KOPT-K1 (cell line): ENCODE measurements at regions not wholly inside any gene's neighbourhood (a gene's known extent, or its start where the extent isn't known, plus 50 kb on each side); places are given as distances from the start of the nearest gene placed in this dataset.
"Not testable (repeated sequence)": the region's sequence is repeated elsewhere in the genome, so short reads cannot be mapped to it uniquely, and the experiment has no call there.

ENCODE experiments used
- H3K27ac ChIP-seq: fragments of 200-600 bp; sonication (generic); 2 replicates; pipeline ENCODE4 v1.5.1; 2016; ENCODE audit warnings: antibody characterized with exemption, mild to moderate bottlenecking, low read depth, low read length; ENCODE audit not compliant: poor library complexity, severe bottlenecking
- H3K36me3 ChIP-seq: fragments of 200-600 bp; sonication (generic); 2 replicates; pipeline ENCODE4 v1.5.1; 2017; ENCODE audit warnings: antibody characterized with exemption, mild to moderate bottlenecking, low read length, moderate library complexity; ENCODE audit not compliant: insufficient read depth
- H3K9me3 ChIP-seq: fragments of 200-600 bp; sonication (generic); 2 replicates; pipeline ENCODE4 v1.5.1; 2017; ENCODE audit warnings: antibody characterized with exemption, low read length, mild to moderate bottlenecking; ENCODE audit not compliant: insufficient read depth, poor library complexity, severe bottlenecking

DNA sequence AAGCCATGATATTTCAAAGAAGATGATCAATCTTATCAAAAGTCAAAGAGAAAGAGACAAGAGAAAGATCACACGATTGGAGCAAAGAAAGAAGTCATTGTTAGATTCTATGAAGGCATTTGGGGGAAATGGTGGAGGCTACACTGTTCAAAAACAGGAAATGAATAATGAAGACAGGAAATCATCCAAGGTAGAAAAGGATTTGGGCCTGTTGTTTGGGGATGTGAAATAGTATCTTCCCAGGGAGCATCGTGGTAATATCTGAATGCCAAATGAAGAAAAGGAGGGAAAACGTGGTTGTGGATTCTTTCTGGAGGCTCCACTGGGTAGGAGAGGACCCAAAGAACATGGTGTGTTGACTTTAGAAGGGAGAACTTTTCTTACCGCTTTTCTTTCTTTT is 482.4 kb downstream of the NLGN4X start:
- Histone ChIP-seq H3K9me3 (no peaks in the 10 kb centered on the region), H3K27ac (no peak overlapping the region), H3K36me3 (no peaks in the 10 kb centered on the region)

DNA sequence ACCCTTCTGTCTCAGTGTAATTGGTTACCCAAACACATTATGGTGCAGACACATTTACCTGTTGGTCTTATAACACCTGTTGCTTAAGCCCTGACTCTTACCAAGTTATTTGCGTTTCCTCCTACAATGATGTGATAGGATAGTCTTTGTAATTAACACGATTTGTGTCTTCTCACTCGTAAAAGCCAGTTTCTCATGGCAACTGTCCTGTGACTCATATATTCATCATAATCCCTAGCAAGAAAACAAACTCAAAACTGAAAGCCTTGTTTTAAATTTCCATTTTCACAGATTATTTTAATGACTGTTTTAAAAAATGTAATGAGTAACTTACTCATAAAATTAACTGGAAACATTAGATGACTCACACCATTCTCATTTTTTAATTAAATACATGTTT is 495.2 kb downstream of the NLGN4X start:
- H3K9me3 ChIP-seq: no peaks in the 10 kb centered on the region
- H3K36me3 ChIP-seq: no peaks in the 10 kb centered on the region
- no peak overlapping the region for H3K27ac ChIP-seq

DNA sequence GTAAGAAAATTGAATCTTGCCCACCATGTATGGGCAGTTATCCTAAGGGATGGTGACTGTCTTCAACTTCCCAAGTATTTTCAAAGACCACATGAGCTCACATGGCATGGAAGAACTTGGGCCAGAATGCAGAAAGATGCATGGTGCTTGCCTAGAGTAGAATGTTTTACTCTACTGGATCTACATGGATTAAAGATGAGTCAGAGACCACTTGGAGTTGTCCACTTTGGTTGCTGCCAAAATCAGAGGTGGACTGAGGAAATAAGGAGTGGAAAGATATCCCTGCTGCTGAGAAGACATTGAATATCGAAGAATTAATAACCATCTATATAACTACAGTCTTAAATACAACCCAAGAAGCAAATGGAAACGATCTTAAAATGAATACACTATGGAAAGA is 498.1 kb downstream of the NLGN4X start:
- H3K27ac ChIP-seq: no peak overlapping the region
- no peaks in the 10 kb centered on the region for H3K9me3 ChIP-seq

DNA sequence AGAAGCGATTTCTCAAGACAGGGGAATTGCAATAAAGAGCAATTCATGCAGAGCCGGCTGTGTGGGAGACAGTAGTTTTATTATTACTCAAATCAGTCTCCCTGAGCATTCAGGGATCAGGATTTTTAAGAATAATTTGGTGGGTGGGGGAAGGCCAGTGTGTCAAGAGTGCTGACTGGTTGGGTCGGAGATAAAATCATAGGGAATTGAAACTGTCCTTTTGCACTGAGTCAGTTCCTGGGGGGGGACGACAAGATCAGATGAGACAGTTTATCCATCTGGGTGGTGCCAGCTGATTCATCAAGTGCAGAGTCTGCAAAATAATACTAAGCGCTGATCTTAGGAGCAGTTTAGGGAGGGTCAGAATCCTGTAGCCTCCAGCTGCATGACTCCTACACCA is 502.4 kb downstream of the NLGN4X start:
- Histone ChIP-seq H3K36me3 (no peaks in the 10 kb centered on the region), H3K9me3 (no peaks in the 10 kb centered on the region), H3K27ac (no peak overlapping the region)

More for the DNA sequence above, 498.1 kb downstream of the NLGN4X start:
- no peaks in the 10 kb centered on the region for H3K36me3 ChIP-seq

DNA sequence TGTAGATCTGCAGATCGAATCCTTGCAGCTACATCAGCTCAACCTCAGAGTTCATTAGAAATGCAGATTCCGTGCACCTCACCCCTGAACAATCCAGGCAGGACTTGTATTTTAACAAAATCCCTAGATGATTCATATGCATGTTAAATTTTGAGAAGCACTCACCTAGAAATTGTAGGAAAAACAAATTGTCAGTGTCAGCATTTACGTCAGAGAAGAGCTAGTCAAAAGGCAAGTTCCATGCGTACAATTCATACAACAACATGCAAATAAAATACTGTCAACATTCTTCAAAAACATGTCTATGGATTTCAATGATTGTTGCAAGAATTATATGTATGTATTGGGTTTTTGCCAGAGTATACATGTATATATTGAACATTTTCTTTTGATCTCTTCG is 504.5 kb downstream of the NLGN4X start:
- H3K36me3 ChIP-seq: no peaks in the 10 kb centered on the region
- H3K9me3 ChIP-seq: no peaks in the 10 kb centered on the region
- no peak overlapping the region for H3K27ac ChIP-seq

DNA sequence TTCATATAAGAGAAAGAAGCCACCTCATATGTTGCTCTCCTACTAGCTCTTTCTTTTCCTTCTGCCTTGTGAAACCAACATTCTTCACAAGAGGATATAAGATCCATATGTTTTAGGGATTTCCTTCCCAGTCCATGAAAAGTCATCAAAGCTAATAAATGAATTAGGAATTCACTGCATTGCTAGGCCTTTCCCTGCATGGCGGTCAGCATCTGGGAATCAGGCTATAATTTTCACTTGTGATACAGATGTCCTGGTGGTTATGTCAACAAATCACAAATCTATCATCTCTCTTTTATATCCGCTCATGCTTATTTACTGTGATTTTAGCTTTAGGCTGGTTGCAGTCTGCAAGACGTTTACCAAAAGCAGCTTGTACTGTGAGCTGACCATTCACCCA is 510.0 kb downstream of the NLGN4X start:
- no peaks in the 10 kb centered on the region for H3K9me3 ChIP-seq
- H3K27ac ChIP-seq: no peak overlapping the region
- no peaks in the 10 kb centered on the region for H3K36me3 ChIP-seq

DNA sequence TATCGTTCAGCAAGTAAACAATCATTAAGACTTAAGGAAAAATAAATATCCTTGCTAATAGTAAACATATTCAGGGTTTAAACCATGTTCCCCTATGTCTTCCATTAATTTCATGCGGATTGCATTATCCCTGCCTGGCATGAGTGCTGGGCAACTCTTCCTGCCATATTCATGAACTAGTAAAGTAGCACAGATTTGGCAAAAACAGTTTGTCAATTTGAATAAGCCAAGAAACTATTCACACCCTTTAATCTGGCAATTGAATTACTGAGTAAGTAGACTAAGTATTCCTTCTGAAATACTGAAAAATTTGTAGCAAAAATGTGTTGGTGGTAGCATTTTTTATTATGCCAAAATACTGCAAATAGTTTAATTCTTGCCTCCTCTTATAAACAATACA is 512.0 kb downstream of the NLGN4X start:
- Histone ChIP-seq H3K9me3 (no peaks in the 10 kb centered on the region), H3K27ac (no peak overlapping the region), H3K36me3 (no peaks in the 10 kb centered on the region)

DNA sequence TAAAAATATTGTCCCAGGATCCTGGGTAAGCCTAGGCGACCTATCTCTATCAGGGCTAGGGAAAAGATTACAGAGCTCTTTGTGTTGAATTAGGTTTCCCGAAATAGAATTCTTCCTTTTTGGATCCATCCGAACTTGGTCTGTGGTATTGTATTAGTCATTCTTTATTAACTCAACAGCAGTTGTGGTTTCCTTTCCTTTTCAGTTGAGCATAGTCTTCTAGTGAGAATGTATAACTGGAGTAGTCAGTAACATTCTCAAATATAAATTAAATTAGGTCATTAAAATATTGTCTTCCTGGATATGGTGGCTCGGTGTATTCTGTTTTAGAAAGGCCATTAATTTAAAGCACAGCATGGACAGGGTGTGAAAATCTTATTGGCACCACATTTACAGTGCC is 520.4 kb downstream of the NLGN4X start:
- no peaks in the 10 kb centered on the region for H3K9me3 ChIP-seq
- no peak overlapping the region for H3K27ac ChIP-seq
- H3K36me3 ChIP-seq: no peaks in the 10 kb centered on the region

DNA sequence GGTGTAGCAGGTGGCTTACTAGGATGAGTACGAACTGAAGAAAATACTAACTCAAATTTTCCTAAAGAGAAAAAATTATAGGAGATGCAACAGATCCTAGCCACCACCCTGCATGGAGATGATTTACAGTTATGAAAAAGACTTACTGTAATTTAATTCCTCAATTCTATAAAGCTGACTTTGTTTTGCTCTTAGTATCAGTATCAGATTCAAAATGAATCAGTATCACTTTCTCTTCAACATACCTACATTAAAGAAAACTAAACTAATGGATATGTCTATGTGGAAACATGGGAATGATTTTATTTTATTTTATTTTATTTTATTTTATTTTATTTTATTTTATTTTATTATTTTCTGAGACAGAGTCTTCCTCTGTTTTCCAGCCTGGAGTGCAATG is 525.8 kb downstream of the NLGN4X start:
- Histone ChIP-seq H3K9me3 (no peaks in the 10 kb centered on the region), H3K27ac (no peak overlapping the region), H3K36me3 (no peaks in the 10 kb centered on the region)

DNA sequence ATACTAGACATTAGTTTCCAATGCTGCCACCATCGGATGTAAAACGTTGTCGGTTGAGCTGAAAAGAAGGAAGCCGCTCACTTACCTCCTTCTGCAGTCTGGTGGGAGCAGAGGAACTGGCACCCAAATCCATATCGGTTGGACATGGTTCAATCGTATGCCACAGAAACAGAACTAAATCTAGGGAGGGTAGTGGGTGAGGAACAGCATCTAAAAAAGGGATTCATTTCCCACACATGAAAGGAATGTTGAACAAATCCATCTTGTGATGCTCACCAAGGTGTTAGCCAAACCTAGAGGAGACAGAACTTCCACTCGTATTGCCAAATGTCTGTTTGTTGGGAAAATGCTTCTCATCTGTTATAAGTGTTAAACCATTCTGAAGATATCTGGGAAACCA is 532.7 kb downstream of the NLGN4X start:
- H3K9me3 ChIP-seq: no peaks in the 10 kb centered on the region
- H3K27ac ChIP-seq: no peak overlapping the region
- H3K36me3 ChIP-seq: no peaks in the 10 kb centered on the region

DNA sequence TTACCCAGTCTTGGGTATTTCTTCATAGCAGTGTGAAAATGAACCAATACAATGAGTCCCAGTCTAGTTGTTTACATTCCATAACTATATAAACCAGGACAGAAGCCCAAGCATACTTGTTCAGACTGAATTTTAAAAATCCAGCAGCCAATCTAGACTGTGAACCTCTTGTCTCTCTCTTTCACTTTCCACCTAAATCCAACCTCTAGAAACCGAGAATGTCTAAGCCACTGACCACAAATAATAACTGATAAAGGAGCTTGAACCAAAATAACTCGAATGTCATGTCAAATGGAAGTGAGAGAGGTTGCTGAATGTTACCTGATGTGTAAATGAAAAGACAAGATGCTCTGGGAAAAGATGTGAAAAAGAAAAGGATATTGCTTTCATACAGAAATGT is 544.7 kb downstream of the NLGN4X start:
- no peaks in the 10 kb centered on the region for H3K36me3 ChIP-seq
- no peaks in the 10 kb centered on the region for H3K9me3 ChIP-seq
- H3K27ac ChIP-seq: no peak overlapping the region

DNA sequence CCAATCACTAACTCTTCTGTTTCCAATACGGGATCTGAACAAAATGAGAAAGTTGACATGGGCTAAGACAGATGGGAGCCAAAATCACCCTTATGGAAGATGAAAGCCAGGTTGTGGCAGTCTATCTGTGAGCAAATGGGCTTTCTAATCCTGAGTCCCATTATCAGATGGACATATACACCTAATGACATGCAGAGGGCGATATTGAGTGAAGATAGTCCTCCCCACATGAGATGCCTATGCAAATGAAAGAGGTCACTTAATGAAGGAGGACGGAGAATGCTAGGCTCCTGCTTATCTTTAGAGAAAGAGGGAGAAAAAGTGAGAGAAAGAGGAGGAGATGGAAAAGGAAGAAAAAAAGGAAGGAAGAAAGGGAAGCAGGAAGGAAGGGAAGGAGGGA is 547.5 kb downstream of the NLGN4X start:
- H3K9me3 ChIP-seq: no peaks in the 10 kb centered on the region
- no peak overlapping the region for H3K27ac ChIP-seq
- no peaks in the 10 kb centered on the region for H3K36me3 ChIP-seq

DNA sequence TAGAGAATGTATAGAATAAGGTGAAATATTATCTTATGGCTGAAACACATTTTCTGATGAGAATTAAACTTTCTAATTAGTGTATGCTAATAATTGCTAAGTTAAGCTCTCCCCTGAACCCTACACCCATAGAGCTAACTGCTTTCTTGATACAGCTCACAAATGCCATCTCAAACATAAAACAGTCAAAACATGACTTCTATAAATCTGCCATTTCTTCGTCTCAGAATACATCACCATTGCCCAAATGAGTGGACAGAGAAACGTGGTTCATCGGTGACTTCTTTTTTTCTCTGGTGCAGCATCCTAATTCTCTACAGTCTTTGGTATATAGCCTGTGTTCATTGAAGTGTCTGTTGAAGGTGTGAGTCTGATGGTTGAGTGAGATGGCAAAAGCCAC is 554.6 kb downstream of the NLGN4X start:
- no peaks in the 10 kb centered on the region for H3K36me3 ChIP-seq
- H3K27ac ChIP-seq: no peak overlapping the region
- H3K9me3 ChIP-seq: no peaks in the 10 kb centered on the region

DNA sequence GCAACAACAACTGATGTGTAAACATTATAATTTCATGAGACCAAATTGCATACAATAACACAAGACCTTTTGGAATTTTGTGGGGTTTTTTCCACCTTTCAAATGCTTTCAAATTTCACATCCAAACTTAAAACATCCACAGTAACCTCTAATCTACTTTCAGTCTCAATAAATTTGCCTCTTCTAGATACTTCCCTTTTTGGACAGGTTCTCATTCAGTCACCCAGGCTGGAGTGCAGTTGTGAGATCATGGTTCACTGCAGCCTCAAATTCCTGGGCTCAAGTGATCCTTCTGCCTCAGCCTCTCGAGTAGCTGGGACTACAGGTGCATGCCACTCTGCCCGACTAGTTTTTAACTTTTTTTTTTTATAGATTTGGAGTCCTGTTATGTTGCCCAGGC is 556.6 kb downstream of the NLGN4X start:
- Histone ChIP-seq H3K36me3 (no peaks in the 10 kb centered on the region), H3K9me3 (no peaks in the 10 kb centered on the region), H3K27ac (no peak overlapping the region)

DNA sequence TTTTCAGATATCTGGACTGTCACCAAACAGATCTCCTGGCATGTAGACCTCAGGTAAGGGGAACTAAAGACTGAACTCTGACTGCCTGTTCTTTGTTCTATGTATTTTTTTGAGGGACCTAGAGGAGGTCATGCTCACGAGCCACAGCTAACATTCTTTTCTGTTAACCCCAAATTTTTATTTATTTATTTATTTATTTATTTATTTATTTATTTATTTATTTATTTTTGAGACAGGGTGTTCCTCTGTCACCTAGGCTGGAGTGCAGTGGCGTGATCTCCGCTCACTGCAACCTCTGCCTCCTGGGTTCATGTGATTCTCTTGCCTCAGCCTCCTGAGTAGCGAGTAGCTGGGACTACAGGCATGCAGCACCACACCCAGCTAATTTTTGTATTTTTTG is 562.0 kb downstream of the NLGN4X start:
- H3K36me3 ChIP-seq, H3K27ac ChIP-seq, H3K9me3 ChIP-seq: not testable (repeated sequence)

DNA sequence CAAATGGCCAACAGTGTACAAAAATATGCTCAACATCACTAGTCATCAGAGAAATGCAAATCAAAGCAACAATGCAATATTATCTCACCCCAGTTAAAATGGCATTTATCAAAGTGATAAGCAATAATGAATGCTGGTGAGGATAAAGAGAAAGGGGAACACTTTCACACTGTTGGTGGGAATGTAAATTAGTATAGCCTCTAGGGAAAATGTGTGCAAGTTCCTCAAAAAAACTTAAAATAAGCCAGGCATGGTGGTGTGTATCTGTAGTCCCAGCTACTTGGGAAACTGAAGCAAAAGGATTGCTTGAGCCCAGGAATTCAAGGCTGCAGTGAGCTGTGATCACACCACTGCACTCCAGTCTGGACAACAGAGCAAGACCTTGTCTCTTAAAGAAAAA is 572.1 kb downstream of the NLGN4X start:
- Histone ChIP-seq H3K36me3 (no peaks in the 10 kb centered on the region), H3K27ac (no peak overlapping the region), H3K9me3 (no peaks in the 10 kb centered on the region)

DNA sequence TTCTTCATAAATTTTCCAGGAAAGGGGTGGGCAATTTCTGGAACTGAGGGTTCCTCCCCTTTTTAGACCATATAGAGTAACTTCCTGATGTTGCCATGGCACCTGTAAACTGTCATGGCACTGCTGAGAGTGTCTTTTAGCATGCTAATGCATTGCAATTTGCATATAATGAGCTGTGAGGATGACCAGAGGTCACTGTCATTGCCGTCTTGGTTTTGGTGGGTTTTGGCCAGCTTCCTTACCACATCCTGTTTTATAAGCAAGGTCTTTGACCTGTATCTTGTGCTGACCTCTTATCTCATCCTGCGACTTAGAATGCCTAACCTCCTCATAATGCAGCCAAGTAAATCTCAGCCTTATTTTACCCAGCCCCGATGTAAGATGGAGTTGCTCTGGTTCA is 577.8 kb downstream of the NLGN4X start:
- no peak overlapping the region for H3K27ac ChIP-seq
- H3K9me3 ChIP-seq: no peaks in the 10 kb centered on the region
- H3K36me3 ChIP-seq: no peaks in the 10 kb centered on the region
